ENCODE measurements at regions not wholly inside any gene's neighbourhood (a gene's known extent, or its start where the extent isn't known, plus 50 kb on each side); places are given as distances from the start of the nearest gene placed in this dataset.

- H3K9me3 ChIP-seq, result no peaks in the 10 kb centered on the region
- no peak overlapping the region for H3K4me3 ChIP-seq
- in situ Hi-C loops (cut with MboI; ENCODE audit: low sequenced_read_pairs in 4 of 4) (no loop called here), intact Hi-C loops (cut with DNase I; ENCODE audit: low total_unique reads) (no loop called here)
- no peak for ATAC-seq
- no peak for DNase-seq
- no peak overlapping the region for H3K27ac ChIP-seq
- H3K27me3 ChIP-seq, result no peaks in the 10 kb centered on the region
- H3K36me3 ChIP-seq, result no peaks in the 10 kb centered on the region
- no peak for TF ChIP-seq CTCF (IDR thresholded peaks at IDR 0.05 in 4 of 5, conservative IDR thresholded peaks at IDR 0.05 in 1 of 5)
- no peak for TF ChIP-seq POLR2A (IDR thresholded peaks at IDR 0.05)
- H3K4me1 ChIP-seq, result no peaks in the 10 kb centered on the region
Measured at GRCh38 chr14:42014301-42014700, 407.6 kb downstream of the LRFN5 start.

- Histone ChIP-seq H3K4me1 (no peaks in the 10 kb centered on the region), H3K4me3 (no peak overlapping the region), H3K9me3 (no peaks in the 10 kb centered on the region), H3K36me3 (no peaks in the 10 kb centered on the region), H3K27me3 (no peaks in the 10 kb centered on the region), H3K27ac (no peak overlapping the region)
- in situ Hi-C loops (cut with MboI; ENCODE audit: low sequenced_read_pairs in 4 of 4) (no loop called here), intact Hi-C loops (cut with DNase I; ENCODE audit: low total_unique reads) (no loop called here)
- TF ChIP-seq CTCF (IDR thresholded peaks at IDR 0.05 in 4 of 5, conservative IDR thresholded peaks at IDR 0.05 in 1 of 5) (no peak), POLR2A (IDR thresholded peaks at IDR 0.05) (no peak)
- no peak for DNase-seq
- ATAC-seq, result no peak
Measured at GRCh38 chr14:42013559-42013958, 406.9 kb downstream of the LRFN5 start.

GRCh38 chr14:42013153-42013552 is 406.5 kb downstream of the LRFN5 start:
- no peaks in the 10 kb centered on the region for H3K27me3 ChIP-seq
- in situ Hi-C loops (cut with MboI; ENCODE audit: low sequenced_read_pairs in 4 of 4), result no loop called here
- H3K4me3 ChIP-seq, result no peak overlapping the region
- no peaks in the 10 kb centered on the region for H3K36me3 ChIP-seq
- TF ChIP-seq CTCF (IDR thresholded peaks at IDR 0.05 in 4 of 5, conservative IDR thresholded peaks at IDR 0.05 in 1 of 5) (no peak), POLR2A (IDR thresholded peaks at IDR 0.05) (no peak)
- no peak overlapping the region for H3K27ac ChIP-seq
- no peak for DNase-seq
- no peaks in the 10 kb centered on the region for H3K4me1 ChIP-seq
- no peak for ATAC-seq
- H3K9me3 ChIP-seq, result no peaks in the 10 kb centered on the region
- intact Hi-C loops (cut with DNase I; ENCODE audit: low total_unique reads), result no loop called here

- in situ Hi-C loops (cut with MboI; ENCODE audit: low sequenced_read_pairs in 4 of 4) (no loop called here), intact Hi-C loops (cut with DNase I; ENCODE audit: low total_unique reads) (no loop called here)
- H3K9me3 ChIP-seq, result no peaks in the 10 kb centered on the region
- no peak overlapping the region for H3K4me3 ChIP-seq
- DNase-seq (no peak), ATAC-seq (no peak)
- H3K27ac ChIP-seq, result no peak overlapping the region
- TF ChIP-seq CTCF (IDR thresholded peaks at IDR 0.05 in 4 of 5, conservative IDR thresholded peaks at IDR 0.05 in 1 of 5) (no peak), POLR2A (IDR thresholded peaks at IDR 0.05) (no peak)
- no peaks in the 10 kb centered on the region for H3K27me3 ChIP-seq
- no peaks in the 10 kb centered on the region for H3K36me3 ChIP-seq
- H3K4me1 ChIP-seq, result no peaks in the 10 kb centered on the region
Measured at GRCh38 chr14:42011221-42011620, 404.5 kb downstream of the LRFN5 start.

- Histone ChIP-seq H3K36me3 (no peaks in the 10 kb centered on the region), H3K27ac (no peak overlapping the region), H3K4me3 (no peak overlapping the region), H3K9me3 (no peaks in the 10 kb centered on the region), H3K4me1 (no peaks in the 10 kb centered on the region), H3K27me3 (no peaks in the 10 kb centered on the region)
- no peak for ATAC-seq
- in situ Hi-C loops (cut with MboI; ENCODE audit: low sequenced_read_pairs in 4 of 4), result no loop called here
- no peak for TF ChIP-seq POLR2A (IDR thresholded peaks at IDR 0.05)
- TF ChIP-seq CTCF (IDR thresholded peaks at IDR 0.05 in 4 of 5, conservative IDR thresholded peaks at IDR 0.05 in 1 of 5), result no peak
- DNase-seq, result no peak
- intact Hi-C loops (cut with DNase I; ENCODE audit: low total_unique reads), result no loop called here
Measured at GRCh38 chr14:42004321-42004720, 397.6 kb downstream of the LRFN5 start.

All from gastrocnemius medialis (tissue), 4 donors.